Endothelial cell of umbilical vein (primary cell): ENCODE measurements at regions not wholly inside any gene's neighbourhood (a gene's known extent, or its start where the extent isn't known, plus 50 kb on each side); places are given as distances from the start of the nearest gene placed in this dataset.

ENCODE experiments used
- BruUV-seq: library from RNA; stranded (reverse); fragments of 400-500 nt; replicated peaks from 2 replicates; lab custom pipeline; 2021; lab: Mats Ljungman, UMichigan
- CTCF ChIA-PET: fragments of 300-600, 350-600 bp; sonication (Branson Sonifier 250); formaldehyde crosslinking; loops from one replicate; lab custom pipeline; 2021; ENCODE audit warnings: antibody characterized with exemption, inconsistent platforms; lab: Charles Lee
- POLR2A ChIA-PET: fragments of 300-600, 350-600 bp; sonication (Branson Sonifier 250); formaldehyde crosslinking; loops from one replicate; lab custom pipeline; 2021; ENCODE audit warnings: antibody characterized with exemption, inconsistent platforms; lab: Charles Lee
- DNase-seq: peaks from one replicate; pipeline ENCODE4 v3.0.0-alpha.2; 2011; ENCODE audit warnings: low read depth, low spot score
- FAIRE-seq: peaks from 2 replicates; lab custom pipeline; 2011; peaks lifted over from hg19 to GRCh38; lab: Jason Lieb, UNC
- H2AFZ ChIP-seq: 2 replicates; pipeline ENCODE4 v1.6.0; 2012; ENCODE audit warnings: low read depth, low read length, control low read depth, inconsistent platforms
- H3K27ac ChIP-seq: 2 replicates; pipeline ENCODE4 v1.5.1; 2011; ENCODE audit warnings: low read depth, mild to moderate bottlenecking, control low read depth, low read length, moderate library complexity; ENCODE audit not compliant: insufficient read depth
- H3K27me3 ChIP-seq, 2 experiments: 2 replicates each; pipeline versions ENCODE4 v1.6.0 to v1.6.1; 2011; ENCODE audit warnings: low read length in 2 of 2, mixed read lengths in 1 of 2; ENCODE audit not compliant: control insufficient read depth in 2 of 2, insufficient read depth in 2 of 2
- H3K36me3 ChIP-seq, 2 experiments: 2 replicates in 1 of 2; 3 replicates in 1 of 2; pipeline ENCODE4 v1.5.1; 2011; ENCODE audit warnings: low read length in 2 of 2, mild to moderate bottlenecking in 1 of 2, moderate library complexity in 1 of 2; ENCODE audit not compliant: control insufficient read depth in 2 of 2, insufficient read depth in 2 of 2; ENCODE audit errors: extremely low read depth in 1 of 2
- H3K4me1 ChIP-seq: 3 replicates; pipeline ENCODE4 v1.5.1; 2011; ENCODE audit warnings: mild to moderate bottlenecking, low read length; ENCODE audit not compliant: control insufficient read depth, insufficient read depth; ENCODE audit errors: extremely low read depth
- H3K4me2 ChIP-seq: 2 replicates; pipeline ENCODE4 v1.6.1; 2011; ENCODE audit warnings: low read length, control low read depth, mixed read lengths; ENCODE audit not compliant: insufficient read depth
- H3K4me3 ChIP-seq, 3 experiments: fragments of 200-600 bp in 1 of 3; sonication (generic), shearing (Covaris generic) in 1 of 3; replicated peaks in 1 of 3; 2 replicates each; pipeline ENCODE4 v1.5.1; 2011 to 2016; ENCODE audit warnings: control low read depth in 3 of 3, low read length in 3 of 3, mild to moderate bottlenecking in 2 of 3, inconsistent platforms in 1 of 3, low read depth in 1 of 3, moderate library complexity in 1 of 3; ENCODE audit not compliant: insufficient read depth in 1 of 3
- H3K79me2 ChIP-seq: 2 replicates; pipeline ENCODE4 v1.6.0; 2012; ENCODE audit warnings: low read length, inconsistent platforms; ENCODE audit not compliant: control insufficient read depth, insufficient read depth
- H3K9ac ChIP-seq: replicated peaks from 2 replicates; pipeline ENCODE3; 2011; ENCODE audit warnings: low read length, control low read depth; ENCODE audit not compliant: insufficient read depth; ENCODE audit errors: extremely low read depth
- H3K9me1 ChIP-seq: replicated peaks from 3 replicates; pipeline ENCODE4 v1.6.0; 2011; ENCODE audit warnings: mild to moderate bottlenecking, low read length; ENCODE audit not compliant: control insufficient read depth, insufficient read depth; ENCODE audit errors: extremely low read depth
- H3K9me3 ChIP-seq: replicated peaks from 2 replicates; pipeline ENCODE4 v1.5.1; 2012; ENCODE audit warnings: low read length, inconsistent platforms; ENCODE audit not compliant: control insufficient read depth, insufficient read depth
- H4K20me1 ChIP-seq: replicated peaks from 2 replicates; pipeline ENCODE3; 2011; ENCODE audit warnings: mild to moderate bottlenecking, low read length; ENCODE audit not compliant: control insufficient read depth, insufficient read depth; ENCODE audit errors: extremely low read depth
- EZH2 ChIP-seq: IDR thresholded peaks from 2 replicates; pipeline ENCODE4 v1.6.1; 2012; ENCODE audit warnings: borderline replicate concordance, low read depth, mild to moderate bottlenecking, moderate library complexity, low read length, inconsistent platforms; ENCODE audit not compliant: severe bottlenecking
- FOS ChIP-seq: IDR thresholded peaks from 2 replicates; pipeline ENCODE4 v1.6.1; 2011; ENCODE audit warnings: mild to moderate bottlenecking, low read length, moderate library complexity, borderline replicate concordance; ENCODE audit not compliant: insufficient read depth
- GATA2 ChIP-seq: IDR thresholded peaks from 2 replicates; pipeline ENCODE4 v1.7.0; 2011; ENCODE audit warnings: low read depth, mild to moderate bottlenecking, moderate library complexity, mixed read lengths, low read length; ENCODE audit not compliant: insufficient read length, insufficient read depth
- JUN ChIP-seq: IDR thresholded peaks from 2 replicates; pipeline ENCODE4 v1.6.1; 2011; ENCODE audit warnings: borderline replicate concordance, low read depth; ENCODE audit not compliant: insufficient read length, insufficient read depth
- MYC ChIP-seq: IDR thresholded peaks from one replicate; pipeline ENCODE4 v1.6.1; 2011; ENCODE audit warnings: mild to moderate bottlenecking, low read depth, low read length
- POLR2A ChIP-seq: IDR thresholded peaks from 2 replicates; pipeline ENCODE4 v1.6.1; 2012; ENCODE audit warnings: low read depth, mild to moderate bottlenecking, control low read depth, low read length
- POLR2AphosphoS5 ChIP-seq: IDR thresholded peaks from 2 replicates; pipeline ENCODE4 v1.6.1; 2012; ENCODE audit warnings: low read depth, mild to moderate bottlenecking, control low read depth, low read length, moderate library complexity; ENCODE audit not compliant: insufficient read depth
- dilution Hi-C: fragments of 300-500 bp; cut with MboI; formaldehyde crosslinking; loops from one replicate; pipeline ENCODE4 v1.15.0; 2019; ENCODE audit warnings: low sequenced_read_pairs; ENCODE audit not compliant: extremely low pct_ligation_motif_present
- intact Hi-C: fragments of 100-400 bp; cut with micrococcal nuclease; formaldehyde crosslinking; loops from one replicate; pipeline ENCODE4 v1.10.0; 2022
- TF ChIP-seq, protein P1 (sequence below): IDR thresholded peaks from 2 replicates; pipeline ENCODE4 v1.6.1; 2011; ENCODE audit not compliant: insufficient read depth, insufficient read length
- TF ChIP-seq, protein P2 (sequence below), 2 donors: IDR thresholded peaks; 1 replicate in 1 of 2; 2 replicates in 1 of 2; pipeline ENCODE4 v1.5.1; 2011; ENCODE audit warnings: low read length in 2 of 2, mild to moderate bottlenecking in 2 of 2, moderate library complexity in 2 of 2, control low read depth in 1 of 2, inconsistent platforms in 1 of 2, low read depth in 1 of 2; ENCODE audit not compliant: insufficient read depth in 1 of 2; ENCODE audit errors: extremely low read depth in 1 of 2

DNA sequence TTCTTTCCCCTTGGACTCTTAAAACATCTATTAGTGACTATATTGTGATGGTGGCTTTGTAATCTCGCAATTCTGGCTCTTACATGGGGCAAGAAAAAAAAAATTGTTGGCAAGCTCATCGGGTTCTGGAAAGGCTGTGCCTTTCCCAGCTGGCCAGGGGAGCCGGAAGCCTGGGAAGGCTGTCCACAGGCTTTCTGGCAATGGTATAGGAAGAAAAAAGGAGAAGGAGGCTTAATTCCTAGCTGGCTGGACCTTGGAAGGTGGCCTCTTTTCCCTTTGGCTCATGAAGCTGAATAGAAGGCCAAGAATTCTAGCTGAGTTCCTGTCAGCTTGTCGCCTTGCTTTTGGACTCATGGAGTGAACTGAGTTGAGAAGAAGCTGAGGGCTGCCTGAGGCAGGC, 243.5 kb upstream of the SEMA6D start:
- CTCF ChIA-PET: interaction anchor here (1.1 kb wide), 2 partner anchors 44 to 278 kb away, joined by 3 to 4 read pairs; no protein-coding TSS in a partner anchor

More for the DNA sequence above, 243.5 kb upstream of the SEMA6D start:
- FAIRE-seq: no peak
- no TSS peak for BruUV-seq
- Histone ChIP-seq H3K36me3 (no peaks in the 10 kb centered on the region), H3K4me3 (no peak overlapping the region), H3K4me1 (peaks cover 10% of the 10 kb centered on the region), H2AFZ (no peak overlapping the region), H3K9ac (no peak overlapping the region), H3K9me3 (no peaks in the 10 kb centered on the region), H3K9me1 (no peaks in the 10 kb centered on the region), H3K27ac (no peak overlapping the region), H3K27me3 (no peaks in the 10 kb centered on the region), H3K4me2 (no peak overlapping the region), H3K79me2 (no peaks in the 10 kb centered on the region), H4K20me1 (no peaks in the 10 kb centered on the region)
- dilution Hi-C loops (no loop called here), intact Hi-C loops (loop anchor here (5.0 kb wide), 1 partner anchor 138 kb away; no protein-coding TSS in a partner anchor)
- no peak for TF ChIP-seq EZH2
- TF ChIP-seq, protein P1, sequence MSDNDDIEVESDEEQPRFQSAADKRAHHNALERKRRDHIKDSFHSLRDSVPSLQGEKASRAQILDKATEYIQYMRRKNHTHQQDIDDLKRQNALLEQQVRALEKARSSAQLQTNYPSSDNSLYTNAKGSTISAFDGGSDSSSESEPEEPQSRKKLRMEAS: no peak
- TF ChIP-seq JUN: no peak
- TF ChIP-seq MYC: no peak
- TF ChIP-seq POLR2A: no peak
- TF ChIP-seq, protein P2, sequence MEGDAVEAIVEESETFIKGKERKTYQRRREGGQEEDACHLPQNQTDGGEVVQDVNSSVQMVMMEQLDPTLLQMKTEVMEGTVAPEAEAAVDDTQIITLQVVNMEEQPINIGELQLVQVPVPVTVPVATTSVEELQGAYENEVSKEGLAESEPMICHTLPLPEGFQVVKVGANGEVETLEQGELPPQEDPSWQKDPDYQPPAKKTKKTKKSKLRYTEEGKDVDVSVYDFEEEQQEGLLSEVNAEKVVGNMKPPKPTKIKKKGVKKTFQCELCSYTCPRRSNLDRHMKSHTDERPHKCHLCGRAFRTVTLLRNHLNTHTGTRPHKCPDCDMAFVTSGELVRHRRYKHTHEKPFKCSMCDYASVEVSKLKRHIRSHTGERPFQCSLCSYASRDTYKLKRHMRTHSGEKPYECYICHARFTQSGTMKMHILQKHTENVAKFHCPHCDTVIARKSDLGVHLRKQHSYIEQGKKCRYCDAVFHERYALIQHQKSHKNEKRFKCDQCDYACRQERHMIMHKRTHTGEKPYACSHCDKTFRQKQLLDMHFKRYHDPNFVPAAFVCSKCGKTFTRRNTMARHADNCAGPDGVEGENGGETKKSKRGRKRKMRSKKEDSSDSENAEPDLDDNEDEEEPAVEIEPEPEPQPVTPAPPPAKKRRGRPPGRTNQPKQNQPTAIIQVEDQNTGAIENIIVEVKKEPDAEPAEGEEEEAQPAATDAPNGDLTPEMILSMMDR (IDR thresholded peaks at IDR 0.05; ENCODE audit: extremely low read depth in 1 of 2, insufficient read depth in 1 of 2, low read depth in 1 of 2, low read length in 2 of 2): no peak
- TF ChIP-seq POLR2AphosphoS5: no peak
- TF ChIP-seq GATA2: no peak
- no peak for TF ChIP-seq FOS
- DNase-seq: peak; percentile 91
- POLR2A ChIA-PET: no interaction called here
